OCI-M2 (cell line): ENCODE measurements at regions not wholly inside any gene's neighbourhood (a gene's known extent, or its start where the extent isn't known, plus 50 kb on each side); places are given as distances from the start of the nearest gene placed in this dataset.
"Not testable (repeated sequence)": the region's sequence is repeated elsewhere in the genome, so short reads cannot be mapped to it uniquely, and the experiment has no call there.

Experiments
- DNase-seq: peaks from one replicate; lab custom pipeline; 2025; ENCODE audit not compliant: unreplicated experiment; lab: John Stamatoyannopoulos, UW

DNA sequence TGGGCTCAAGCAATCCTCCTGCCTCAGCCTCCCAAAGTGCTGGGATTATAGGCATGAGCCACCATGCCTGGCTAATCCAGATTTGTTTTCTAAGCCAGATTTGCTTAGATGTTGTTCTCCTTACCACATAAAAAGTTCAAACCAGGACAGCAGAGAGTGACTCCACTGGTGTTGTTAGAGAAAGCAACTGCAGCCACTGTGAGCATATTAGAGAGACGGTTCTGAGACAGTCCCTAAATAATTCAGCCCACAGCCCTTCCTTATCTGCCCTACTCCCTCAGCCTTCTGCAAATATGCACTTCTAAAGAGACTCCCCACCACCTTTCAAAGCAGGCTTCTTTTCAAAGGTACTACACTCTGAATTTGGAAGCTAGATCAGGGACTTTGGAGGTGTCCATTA lies 96.1 kb downstream of the DRD1 start:
- no peak for DNase-seq

DNA sequence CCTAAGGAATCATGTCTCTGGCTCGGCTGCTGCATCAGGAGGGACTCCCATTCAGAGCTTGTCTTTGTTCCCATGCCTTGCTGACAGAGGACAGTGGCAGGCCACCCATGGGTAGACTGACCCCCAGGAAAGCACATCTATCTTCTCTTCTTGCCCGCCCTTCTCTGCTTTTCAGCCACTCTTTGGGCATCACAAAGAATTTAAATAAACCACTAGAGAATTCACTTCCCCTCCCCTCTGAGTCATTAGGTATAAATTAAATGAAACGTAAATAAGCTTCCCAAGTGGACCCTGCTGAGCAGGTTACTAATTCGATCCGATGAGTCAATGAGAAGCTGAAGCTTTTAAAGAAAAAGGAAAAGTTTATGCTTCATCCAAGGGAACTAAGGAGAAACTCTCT lies 97.0 kb downstream of the DRD1 start:
- no peak for DNase-seq

DNA sequence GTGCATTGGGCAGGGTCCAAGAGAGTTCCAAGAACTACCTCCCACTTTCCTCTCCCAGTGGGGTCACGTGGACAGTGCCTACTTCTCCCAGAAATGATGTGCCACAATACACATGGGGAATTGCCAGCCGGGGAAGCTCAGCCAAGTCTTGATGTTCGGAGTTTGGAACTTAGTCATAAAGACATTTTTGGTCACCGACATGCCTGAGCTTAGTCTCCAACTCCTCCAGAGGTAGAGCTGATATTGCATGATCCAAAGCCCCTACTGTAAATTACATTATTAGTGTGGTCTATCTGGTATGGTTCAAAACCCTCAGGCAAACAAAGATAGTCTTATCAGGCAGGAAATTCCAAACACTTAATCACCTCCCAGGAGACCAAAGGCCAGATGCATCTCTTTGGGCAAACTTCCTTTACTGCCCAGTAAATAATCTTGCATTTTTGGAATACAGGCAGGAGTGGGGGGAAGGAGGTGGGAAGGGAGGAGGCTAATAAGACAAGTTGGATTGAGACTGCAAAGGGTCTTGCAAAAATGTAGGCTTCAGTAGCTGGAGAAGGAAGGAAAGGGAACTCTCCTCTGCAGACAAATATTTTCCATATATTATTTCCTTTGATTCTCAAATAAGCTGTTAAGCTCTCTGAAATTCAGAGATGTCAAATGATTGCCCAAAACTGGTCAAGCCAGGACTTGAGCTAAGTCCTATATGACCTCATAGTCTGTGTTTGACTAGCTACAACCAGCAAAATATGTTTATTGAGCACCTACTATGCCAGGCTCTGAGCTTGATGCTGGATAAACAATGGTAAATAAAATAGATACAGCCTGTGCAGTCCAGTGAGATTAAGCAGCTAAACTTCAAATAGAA lies 99.4 kb downstream of the DRD1 start:
- no peak for DNase-seq

DNA sequence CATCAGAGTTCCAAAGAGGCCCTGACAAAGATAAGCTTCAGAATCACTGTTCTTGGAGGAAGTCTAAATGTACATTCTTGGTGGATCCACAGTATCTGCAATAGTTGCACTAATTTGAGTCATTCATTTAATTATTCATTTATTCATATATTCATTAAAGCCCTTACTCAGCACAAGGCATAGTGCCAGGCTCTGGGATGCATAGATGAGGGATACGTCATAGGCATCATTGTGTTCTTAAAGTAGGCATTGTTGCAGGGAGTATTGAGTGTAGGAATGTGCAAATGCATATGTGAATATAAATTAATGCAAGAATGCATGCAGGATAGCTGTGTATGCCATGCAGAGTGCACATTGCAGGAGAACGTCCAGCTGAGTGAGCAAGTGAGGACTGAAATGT lies 100.7 kb downstream of the DRD1 start:
- DNase-seq, result no peak

DNA sequence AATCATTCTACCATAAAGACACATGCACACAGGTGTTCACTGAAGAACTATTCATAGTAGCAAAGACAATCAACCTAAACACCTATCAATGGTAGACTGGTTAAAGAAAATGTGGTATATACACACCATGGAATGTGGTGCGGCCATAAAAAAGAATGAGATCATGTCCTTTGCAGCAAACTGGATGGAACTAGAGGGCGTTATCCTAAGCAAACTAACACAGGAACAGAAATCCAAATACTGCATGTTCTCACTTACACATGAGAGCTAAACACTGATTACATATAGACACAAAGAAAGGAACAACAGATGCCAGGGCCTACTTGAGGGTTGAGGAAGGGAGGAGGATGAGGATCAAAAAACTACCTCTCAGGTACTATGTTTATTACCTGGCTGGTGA lies 103.8 kb downstream of the DRD1 start:
- no peak for DNase-seq

DNA sequence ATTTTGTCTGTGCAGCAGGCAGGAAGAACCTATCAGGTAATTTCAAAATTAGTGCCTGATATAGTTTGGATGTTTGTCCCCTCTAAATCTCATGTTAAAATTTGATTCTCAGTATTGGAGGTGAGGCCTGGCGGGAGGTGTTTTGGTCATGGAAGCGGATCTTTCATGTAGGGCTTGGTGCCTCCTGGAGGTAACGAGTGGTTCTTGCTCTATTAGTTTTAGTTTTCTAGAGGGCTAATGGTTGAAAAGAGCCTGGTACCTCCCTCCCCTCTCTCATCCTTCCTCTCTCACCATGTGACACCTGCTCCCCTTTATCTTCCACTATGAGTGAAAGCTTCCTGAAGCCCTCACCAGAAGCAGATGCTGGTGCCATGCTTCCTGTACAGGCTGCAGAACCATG lies 106.3 kb downstream of the DRD1 start:
- no peak for DNase-seq

DNA sequence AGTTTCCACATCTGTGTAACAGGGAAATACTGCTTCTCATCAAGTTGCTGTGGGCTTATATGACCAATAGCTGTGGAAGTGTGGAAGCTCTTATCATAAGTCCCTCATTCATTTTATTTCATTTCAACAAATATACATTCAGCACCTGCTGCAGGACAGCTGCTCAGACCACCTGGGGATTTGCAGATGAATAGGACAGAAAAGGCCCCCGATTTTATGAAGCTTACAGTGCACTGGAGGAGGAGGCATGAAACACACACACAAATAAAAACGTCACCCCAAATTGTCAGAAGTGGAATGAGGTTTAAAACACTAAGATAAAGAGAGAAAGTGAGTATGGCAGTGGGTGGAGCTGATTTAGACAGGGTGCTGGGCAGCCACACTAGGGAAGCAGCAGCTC lies 107.2 kb downstream of the DRD1 start:
- no peak for DNase-seq

DNA sequence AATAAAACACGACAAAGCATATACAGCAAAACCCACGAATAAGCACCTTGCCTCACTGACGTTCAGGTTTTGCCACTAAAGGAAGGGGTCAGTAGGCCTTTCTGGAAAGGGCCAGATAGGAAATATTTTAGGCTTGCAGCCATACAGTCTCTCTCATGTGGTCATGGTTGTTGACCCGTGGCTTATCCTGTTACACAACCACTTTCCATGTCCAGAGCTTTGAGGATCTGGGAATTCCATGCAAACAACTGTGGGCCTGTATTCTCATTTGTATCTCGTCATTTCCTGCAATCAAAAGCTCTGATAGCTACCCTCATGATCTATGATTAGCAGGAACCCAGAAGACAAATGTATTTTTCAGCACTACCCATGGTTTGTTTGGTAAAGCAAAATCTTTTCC lies 108.3 kb downstream of the DRD1 start:
- no peak for DNase-seq

DNA sequence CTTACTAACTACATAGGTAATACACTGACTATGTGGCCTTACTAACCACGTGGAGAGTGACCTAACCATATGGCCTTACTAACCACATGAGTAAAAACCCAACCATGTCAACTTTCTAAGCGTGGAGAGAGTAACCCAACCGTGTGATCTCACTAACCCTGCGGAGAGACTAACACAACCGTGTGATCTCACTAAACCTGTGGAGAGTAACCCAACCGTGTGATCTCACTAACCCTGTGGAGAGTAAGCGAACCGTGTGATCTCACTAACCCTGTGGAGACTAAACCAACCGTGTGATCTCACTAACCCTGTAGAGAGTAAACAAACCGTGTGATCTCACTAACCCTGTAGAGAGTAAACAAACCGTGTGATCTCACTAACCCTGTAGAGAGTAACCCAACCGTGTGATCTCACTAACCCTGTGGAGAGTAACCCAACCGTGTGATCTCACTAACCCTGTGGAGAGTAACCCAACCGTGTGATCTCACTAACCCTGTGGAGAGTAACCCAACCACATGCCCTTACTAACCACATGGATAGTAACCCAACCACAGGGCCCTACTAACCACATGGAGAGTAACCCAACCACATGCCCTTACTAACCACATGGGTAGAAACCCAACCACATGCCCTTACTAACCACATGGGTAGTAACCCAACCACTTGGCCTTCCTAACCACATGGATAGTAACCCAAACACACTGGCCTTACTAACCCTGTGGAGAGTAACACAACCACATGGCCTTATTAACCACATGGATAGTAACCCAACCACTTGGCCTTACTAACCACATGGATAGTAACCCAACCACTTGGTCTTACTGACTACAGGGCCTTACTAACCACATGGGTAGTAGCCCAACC lies 112.6 kb downstream of the DRD1 start:
- DNase-seq, result not testable (repeated sequence)

DNA sequence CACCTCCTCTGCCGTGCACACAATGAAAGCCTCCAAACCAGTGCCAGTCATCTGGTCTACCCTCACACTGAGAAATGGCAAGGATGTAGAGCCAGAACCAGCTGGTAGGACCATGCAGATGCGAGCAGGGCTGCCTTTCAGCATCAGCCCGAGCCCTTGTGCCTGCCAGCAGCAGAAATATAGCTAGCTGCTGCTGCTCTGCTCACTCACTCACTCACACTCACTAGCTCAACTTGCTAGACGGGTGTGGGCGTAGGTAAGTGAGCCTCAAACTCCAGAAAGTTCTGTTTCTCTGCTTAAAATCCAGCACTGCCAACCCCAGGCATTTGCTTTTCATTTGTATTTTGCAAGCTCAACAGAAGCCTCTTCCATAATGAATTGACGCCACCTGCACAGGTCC lies 114.0 kb downstream of the DRD1 start:
- DNase-seq, result no peak

DNA sequence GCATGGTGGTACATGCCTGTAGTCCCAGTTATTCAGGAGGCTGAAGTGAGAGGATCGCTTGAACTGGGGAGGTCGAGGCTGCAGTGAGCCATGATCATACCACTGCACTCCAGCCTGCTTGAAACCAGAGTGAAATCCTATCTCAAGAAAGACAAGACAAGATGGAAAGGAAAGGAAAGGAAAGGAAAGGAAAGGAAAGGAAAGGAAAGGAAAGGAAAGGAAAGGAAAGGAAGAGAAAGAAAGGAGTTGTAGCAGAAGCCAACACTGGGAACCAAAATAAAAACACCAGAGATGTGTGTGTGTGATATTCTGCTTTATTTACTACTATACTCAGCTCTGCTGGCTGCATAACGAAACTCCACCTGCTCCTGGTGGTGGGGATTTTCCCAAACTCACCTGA lies 115.3 kb downstream of the DRD1 start:
- DNase-seq, result no peak

DNA sequence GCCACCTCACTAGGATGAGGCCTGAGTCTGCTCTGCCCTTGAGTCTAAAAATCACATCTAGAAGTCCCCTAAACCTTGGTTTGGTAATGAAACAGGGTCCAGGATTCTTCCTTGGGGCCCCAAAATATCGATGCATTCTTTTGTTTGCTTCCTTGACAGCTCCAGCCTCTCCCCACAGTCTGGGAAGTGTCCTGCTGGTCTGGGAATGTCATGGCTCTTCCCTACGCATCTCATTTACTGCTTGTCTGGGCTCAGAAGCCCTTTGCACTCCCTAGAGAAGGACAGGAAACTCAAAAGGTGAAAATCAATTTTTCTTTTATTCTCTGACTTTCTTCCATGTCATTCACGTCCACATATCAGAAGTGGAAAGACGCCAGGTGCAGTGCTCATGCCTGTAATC lies 115.8 kb downstream of the DRD1 start:
- no peak for DNase-seq

DNA sequence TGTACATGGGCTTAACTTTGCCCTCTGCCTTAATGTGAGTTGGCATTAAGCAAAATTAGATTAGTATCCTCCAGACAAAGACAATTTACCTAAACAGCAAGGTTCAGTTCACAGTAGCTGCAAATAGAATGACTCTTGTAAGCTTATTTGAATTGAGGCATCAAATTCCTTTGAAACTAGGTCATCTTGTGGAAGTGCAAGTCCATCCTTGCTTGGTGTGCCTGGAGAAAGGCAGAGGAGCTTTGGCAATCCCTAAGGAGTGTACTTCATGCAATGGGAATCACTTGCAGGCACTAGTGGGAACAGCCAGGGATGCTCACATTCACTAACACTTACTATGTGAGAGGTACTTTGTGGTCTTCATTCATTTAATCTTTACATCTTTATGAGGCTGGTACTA lies 118.3 kb downstream of the DRD1 start:
- no peak for DNase-seq

DNA sequence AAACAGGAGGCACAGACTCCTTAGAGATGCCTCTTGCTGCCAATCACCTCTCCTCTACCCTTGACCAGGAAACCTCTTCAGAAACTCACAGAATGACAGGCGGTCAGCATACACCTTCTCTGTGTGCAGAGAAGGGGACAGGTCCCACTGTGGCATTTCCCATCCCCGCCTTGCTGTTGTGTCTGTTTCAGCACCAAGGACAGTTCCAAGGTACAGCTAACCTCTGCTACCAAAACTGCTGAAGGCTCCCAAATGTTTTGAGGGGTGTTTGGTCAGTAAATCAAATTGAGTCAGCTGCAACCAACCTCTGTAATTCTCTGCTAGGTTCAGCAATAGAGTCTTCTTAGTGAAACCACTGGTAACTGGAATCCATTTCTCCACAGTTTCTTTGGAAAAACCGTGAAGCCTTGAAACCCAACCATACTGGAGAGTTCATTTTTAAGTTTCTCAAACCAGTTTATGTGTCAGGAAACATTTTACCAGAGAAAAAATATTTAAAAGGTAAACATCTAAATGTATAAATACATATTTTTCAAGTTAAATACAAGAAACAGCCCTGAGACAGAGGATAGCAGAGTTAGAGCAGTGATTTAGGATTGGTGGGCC lies 122.0 kb downstream of the DRD1 start:
- DNase-seq, result no peak

DNA sequence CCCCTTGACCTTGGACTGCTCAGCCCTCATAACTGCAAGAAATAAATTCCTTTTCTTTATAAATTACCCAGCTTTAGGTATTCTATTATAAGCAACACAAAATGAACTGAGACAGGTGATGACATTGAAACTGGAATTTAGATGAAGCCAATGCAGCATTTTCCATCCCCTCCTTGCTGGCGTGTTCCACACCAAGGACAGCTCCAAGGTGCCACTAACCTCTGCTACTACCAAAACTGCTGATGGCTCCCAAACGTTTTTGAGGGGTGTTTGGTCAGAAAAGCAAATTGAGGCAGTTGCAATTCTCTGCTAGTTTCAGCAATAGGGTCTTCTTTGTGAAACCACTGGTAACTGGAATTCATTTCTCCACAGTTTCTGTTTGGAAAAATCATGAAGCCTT lies 124.8 kb downstream of the DRD1 start:
- DNase-seq, result no peak

DNA sequence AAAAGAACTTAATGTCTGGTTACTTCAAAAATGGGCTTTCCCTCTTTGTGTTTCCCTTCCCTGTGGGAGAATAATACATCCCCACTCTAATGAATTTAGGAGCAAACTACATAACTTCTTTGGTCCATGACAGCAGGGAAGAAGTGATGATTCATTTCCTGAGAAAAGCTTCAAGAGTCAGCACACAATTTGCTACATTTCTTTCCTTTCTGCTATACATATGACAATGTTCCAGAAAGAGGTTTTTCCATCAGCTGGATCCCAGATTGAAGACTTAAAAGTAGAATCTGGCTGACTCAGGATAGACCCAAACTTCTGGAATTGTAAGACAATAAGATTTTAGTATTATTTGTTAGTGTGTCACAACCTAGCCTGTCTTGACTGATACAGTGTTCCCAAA lies 126.1 kb downstream of the DRD1 start:
- DNase-seq, result no peak

DNA sequence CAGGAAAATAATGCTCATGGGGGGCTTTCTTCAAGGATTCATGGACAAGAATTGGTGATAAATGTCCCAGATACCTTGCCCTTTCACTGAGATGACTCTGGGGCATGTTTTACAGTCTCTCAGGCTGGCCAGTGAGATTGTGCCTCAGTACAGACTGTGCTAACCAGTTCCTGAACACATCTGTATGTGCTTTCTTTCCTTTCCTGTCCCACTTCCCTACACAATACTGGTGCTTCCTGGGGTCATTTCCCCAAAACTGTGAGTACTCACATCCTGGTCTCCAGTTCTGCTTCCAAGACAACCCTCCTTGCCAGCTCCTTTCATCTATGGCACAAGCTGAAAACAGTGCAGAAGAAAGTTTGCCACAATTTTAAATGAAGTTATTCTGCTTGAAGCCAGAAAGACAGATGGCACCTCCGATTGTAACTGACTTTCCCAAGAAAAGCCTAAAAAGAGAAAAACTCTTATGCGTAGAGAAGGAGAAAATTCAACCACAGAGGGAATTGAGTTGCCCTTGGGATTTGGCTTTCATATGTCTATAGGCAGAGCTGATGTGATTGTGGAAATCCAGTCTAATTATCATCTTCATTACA lies 134.7 kb downstream of the DRD1 start:
- DNase-seq, result no peak

DNA sequence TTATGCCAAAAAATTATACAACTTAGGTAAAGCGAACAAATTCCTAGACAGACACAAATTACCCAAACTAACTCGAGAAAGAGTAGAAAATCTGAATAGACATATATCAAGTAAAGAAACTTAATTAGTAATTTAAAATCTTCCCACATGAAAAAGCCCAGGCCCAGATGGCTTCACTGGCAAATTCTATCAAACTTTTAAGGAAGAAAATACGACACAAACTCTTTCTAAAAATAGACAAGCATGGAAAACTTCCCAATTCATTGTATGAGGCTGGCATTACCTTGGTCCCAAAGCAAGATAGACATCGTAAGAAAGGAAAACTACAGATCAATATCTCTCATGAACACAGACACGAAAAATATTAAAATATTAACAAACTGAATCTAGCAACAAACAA lies 135.3 kb downstream of the DRD1 start:
- no peak for DNase-seq

DNA sequence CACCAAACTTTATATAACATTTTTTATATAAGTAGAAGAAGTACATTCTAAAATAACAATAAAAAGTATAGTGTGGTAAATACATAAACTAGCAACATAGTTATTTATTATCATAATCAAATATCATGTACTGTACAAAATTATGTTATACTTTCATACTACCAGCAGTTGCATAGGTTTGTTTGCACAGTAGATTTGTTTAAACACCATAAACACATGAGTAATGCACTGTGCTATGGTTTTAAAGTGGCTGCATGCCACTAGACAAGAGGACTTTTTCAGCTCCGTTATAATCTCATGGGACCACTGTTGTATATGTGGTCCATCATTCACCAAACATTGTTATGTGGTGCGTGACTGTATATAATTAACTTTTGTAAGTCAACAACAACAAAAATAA lies 137.6 kb downstream of the DRD1 start:
- DNase-seq, result no peak

DNA sequence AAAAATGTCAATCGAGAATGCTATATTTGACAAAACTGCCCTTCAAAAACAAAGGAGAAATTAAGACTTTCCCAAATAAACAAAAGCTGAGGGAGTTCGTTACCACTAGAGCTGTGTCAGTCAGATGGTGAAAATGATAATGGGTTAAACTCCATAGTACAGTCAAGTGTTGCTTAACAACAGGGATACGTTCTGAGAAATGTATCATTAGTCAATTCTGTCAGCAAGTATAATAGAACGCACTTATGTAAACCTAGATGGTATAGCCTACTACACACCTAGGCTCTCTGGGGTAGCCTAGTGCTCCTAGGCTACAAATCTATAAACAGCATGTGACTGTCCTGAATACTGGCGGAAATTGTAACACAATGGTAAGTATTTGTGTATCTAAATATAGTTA lies 138.7 kb downstream of the DRD1 start:
- no peak for DNase-seq

DNA sequence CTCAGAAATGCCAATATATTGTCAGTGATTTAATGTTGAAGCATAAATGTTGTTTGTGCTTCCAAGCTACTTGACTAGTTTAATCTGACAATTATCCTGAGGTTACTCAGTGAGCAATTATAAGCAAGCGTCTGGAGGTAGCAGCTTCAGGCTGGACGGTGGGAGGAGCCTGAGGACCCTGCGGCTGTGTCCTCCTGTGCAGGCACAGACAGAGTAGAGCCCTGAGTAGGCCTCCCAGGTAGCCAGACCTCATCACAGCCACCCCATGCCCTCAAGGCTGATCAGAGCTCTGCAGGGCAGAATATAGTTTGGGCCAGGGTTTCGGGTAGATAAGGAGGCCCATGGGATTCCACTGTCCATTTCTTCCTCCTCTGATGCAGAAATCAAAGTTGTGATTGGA lies 153.6 kb downstream of the DRD1 start:
- DNase-seq, result no peak
